ENCODE measurements at regions not wholly inside any gene's neighbourhood (a gene's known extent, or its start where the extent isn't known, plus 50 kb on each side); places are given as distances from the start of the nearest gene placed in this dataset.

GRCh38 chr11:19595499-19595839 is 117.2 kb upstream of the NAV2 start:
- DNase-seq: no peak

- DNase-seq: no peak
Measured at GRCh38 chr11:19594326-19594725, 118.3 kb upstream of the NAV2 start.

- no peak for DNase-seq
Measured at GRCh38 chr11:19592842-19593241, 119.8 kb upstream of the NAV2 start.

GRCh38 chr11:19589567-19590260 is 122.9 kb upstream of the NAV2 start:
- no peak for DNase-seq

GRCh38 chr11:19587979-19588378 is 124.7 kb upstream of the NAV2 start:
- no peak for DNase-seq

GRCh38 chr11:19580646-19581045 is 132.0 kb upstream of the NAV2 start:
- DNase-seq: no peak

- no peak for DNase-seq
Measured at GRCh38 chr11:19579957-19580356, 132.7 kb upstream of the NAV2 start.

- no peak for DNase-seq
Measured at GRCh38 chr11:19578871-19579270, 133.8 kb upstream of the NAV2 start.

GRCh38 chr11:19577976-19578619 is 134.5 kb upstream of the NAV2 start:
- no peak for DNase-seq

- DNase-seq: no peak
Measured at GRCh38 chr11:19577391-19577975, 135.2 kb upstream of the NAV2 start.

- DNase-seq: no peak
Measured at GRCh38 chr11:19576903-19577302, 135.7 kb upstream of the NAV2 start.

GRCh38 chr11:19576054-19576453 is 136.6 kb upstream of the NAV2 start:
- DNase-seq: no peak

GRCh38 chr11:19574916-19575315 is 137.7 kb upstream of the NAV2 start:
- no peak for DNase-seq

- DNase-seq: no peak
Measured at GRCh38 chr11:19573666-19574065, 139.0 kb upstream of the NAV2 start.

GRCh38 chr11:19571906-19572305 is 140.7 kb upstream of the NAV2 start:
- no peak for DNase-seq

- DNase-seq: no peak
Measured at GRCh38 chr11:19570889-19571288, 141.7 kb upstream of the NAV2 start.

- DNase-seq: no peak
Measured at GRCh38 chr11:19567996-19568395, 144.6 kb upstream of the NAV2 start.

GRCh38 chr11:19566583-19567379 is 145.9 kb upstream of the NAV2 start:
- DNase-seq: no peak

GRCh38 chr11:19565639-19566038 is 147.0 kb upstream of the NAV2 start:
- DNase-seq: no peak

GRCh38 chr11:19562156-19562555 is 150.5 kb upstream of the NAV2 start:
- DNase-seq: no peak

- DNase-seq: no peak
Measured at GRCh38 chr11:19561011-19561410, 151.6 kb upstream of the NAV2 start.

- DNase-seq: no peak
Measured at GRCh38 chr11:19560156-19560555, 152.5 kb upstream of the NAV2 start.

- DNase-seq: no peak
Measured at GRCh38 chr11:19559746-19560145, 152.9 kb upstream of the NAV2 start.

All from stimulated activated CD4-positive, alpha-beta T cell treated with anti-CD3 and anti-CD28 coated beads, Interleukin-12 subunit alpha, Interleukin-12 subunit beta, amount 100 ng/mL, for 4 hours (primary cell).